HG02588 (cell line): ENCODE measurements at regions not wholly inside any gene's neighbourhood (a gene's known extent, or its start where the extent isn't known, plus 50 kb on each side); places are given as distances from the start of the nearest gene placed in this dataset.

Experiments
- ATAC-seq: cut with Tn5 transposase; IDR thresholded peaks from one replicate; pipeline ENCODE4 v1.9.1; 2021; ENCODE audit warnings: mild to moderate bottlenecking, moderate library complexity; ENCODE audit not compliant: unreplicated experiment

DNA sequence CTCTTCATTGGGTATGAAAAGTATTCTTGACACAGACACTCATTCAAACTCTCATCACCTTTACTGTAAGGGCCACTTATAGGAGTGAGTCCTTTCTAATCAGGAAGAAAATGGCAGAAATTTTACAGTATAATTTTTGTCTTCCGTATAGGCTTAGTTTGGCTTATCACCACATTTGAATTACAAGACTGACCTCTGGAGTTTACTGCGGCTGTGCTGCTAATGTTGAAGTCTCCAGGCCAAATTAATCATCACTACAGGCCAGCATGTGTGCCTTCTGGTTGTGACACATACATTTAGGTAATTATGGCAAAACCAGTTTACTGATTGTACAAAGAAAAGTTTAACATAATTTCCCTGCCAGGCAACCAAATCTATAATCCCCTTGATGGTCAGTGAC lies 753.6 kb upstream of the GCFC2 start:
- no peak for ATAC-seq

DNA sequence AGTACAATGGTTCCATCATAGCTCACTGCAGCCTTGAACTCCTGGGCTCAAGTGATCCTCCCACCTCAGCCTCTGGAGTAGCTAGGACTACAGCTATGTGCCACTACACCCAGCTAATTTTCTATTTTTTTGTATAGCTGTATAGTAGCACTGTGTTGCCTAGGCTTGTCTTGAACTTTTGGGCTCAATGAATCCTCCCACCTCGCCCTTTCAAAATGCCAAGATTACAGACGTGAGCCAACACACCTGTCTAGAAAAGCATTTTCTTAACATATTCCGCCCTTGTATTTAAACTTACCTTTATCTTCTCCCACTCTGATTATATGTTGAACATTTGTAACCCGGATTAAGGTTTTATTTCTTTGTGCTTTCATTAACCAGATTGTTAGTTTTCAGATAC lies 750.7 kb upstream of the GCFC2 start:
- no peak for ATAC-seq

DNA sequence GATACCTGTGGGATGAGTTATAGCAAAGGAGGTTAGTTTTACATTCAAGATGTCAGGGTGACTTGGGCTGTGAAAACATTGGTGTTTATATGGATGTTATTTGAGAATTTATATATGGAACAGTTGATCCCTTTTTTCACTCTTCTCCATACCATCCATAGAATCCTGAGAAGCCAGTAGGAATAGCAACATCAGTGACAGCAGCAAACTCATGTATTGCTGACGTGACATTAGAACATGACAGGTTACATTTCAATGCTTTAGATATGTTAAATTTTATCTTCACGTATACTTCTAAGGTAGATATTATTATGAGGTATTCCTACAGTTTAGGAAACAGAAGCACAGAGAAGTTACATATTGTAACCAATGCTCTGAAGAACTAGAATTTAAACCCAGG lies 745.2 kb upstream of the GCFC2 start:
- no peak for ATAC-seq

- ATAC-seq: no peak
These were observed 739.3 kb upstream of the GCFC2 start for GRCh38 chr2:76450024-76450475.

DNA sequence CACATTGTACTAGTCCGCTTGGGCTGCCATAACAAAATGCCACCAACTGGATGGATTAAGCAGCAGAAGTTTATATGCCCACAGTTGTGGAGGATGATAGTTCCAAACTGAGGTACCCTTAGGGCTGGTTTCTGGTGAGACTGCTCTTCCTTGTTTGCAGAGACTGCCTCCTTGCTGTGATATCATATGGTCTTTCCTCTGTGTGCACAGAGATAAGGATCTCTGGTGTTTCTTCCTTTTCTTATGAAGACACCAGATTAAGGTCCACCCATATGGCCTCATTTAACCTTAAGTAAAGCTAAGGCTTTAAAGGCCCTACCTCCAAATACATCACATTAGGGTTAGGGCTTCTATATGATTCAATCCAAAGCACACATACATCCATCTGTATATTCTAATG lies 738.2 kb upstream of the GCFC2 start:
- no peak for ATAC-seq

DNA sequence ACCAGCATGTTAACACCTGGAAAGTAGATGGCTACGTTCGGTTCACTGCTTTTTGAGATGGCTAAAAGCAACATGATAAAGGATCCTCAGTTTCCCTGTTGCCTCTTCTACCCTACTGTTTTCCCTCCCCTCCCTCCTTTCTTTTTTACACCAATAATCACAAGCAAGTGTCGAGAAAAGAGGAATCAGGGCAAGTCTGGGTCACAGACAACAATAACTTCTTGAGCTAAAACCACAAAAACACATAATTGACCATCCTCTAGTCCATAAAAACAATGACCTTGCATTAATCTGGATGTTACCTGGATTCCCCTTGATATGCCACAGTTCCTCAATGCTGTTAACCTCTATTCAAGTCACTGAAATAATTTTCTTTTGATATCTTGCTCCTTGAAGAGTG lies 736.6 kb upstream of the GCFC2 start:
- no peak for ATAC-seq

GRCh38 chr2:76446872-76447271 lies 736.2 kb upstream of the GCFC2 start:
- ATAC-seq: no peak

GRCh38 chr2:76445880-76446279 lies 735.2 kb upstream of the GCFC2 start:
- ATAC-seq: no peak

DNA sequence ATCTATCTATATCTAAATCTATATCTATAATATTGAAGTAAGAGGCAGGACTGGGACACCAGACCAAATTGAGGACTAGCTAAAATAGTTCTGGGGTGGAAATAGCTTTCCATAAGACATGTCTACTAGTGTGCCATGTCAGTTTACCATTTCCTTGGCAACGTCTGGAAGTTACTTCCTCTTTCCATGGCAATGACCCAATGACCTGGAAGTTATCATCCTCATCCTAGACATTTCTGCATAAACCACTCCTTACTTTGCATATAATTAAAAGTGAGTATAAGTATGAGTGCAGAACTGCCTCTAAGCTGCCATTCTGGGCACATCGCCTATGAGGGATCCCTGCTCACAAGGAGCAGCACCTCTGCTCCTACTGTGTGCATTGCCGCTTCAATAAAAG lies 734.0 kb upstream of the GCFC2 start:
- no peak for ATAC-seq

DNA sequence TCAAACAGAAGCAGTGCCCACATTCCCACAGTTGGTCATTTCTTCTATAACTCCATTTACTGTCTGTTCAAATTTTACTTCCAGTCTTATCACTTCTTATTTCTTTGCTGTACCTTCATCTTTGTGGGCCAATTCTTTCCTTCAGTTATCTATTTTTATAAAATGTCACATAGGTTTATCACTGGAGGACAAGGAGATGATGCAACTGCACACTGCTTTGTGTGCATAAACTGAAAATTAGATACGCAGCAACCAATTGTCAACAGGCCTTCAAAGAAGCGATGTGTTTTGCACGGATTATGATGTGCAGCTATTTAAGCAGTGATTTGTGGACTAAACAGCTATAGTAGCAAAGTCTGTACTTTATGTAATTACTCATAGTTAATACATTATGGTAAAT lies 726.8 kb upstream of the GCFC2 start:
- ATAC-seq: no peak

- ATAC-seq: no peak
These were observed 718.7 kb upstream of the GCFC2 start for GRCh38 chr2:76429374-76429773.

DNA sequence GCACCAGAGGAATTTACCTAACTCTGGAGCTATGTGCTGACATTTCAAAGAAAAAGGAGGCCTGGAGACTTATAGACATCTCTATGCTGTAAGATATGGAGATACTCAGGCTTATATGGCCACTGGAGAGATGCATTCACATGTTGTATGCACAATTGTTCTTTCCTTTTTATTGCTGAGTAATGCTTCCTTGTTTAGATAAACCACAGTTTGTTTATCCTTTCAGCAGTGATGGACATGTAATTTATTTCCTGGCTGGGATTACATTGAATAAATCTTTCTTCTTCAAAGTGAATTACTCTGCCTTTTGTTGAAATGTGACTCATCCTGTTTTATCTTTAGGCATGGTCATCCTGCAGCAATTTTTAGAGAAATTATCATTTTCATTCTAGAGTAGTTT lies 716.7 kb upstream of the GCFC2 start:
- ATAC-seq: no peak

- peak; percentile 62 for ATAC-seq
These were observed 705.1 kb upstream of the GCFC2 start for GRCh38 chr2:76415821-76416220.

DNA sequence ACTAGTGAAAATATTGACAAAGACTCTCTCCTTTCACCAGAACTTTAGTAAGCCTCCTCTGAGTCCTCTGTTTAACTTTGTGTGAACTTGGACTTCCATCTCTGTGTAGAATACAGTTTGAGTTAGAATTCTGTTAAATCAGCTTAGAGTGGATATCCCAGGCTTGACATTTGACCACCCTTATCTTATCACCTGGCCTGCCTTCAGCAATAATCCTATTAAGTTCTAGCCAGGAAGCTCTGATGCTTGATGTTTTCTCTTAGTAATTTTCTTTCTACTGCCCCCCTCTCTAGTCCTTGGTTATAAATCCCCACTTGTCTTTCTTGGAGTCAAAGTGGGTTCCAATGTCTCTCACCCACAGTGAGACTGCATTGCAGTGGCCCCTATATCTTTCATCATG lies 702.7 kb upstream of the GCFC2 start:
- ATAC-seq: no peak

GRCh38 chr2:76406134-76406855 lies 695.6 kb upstream of the GCFC2 start:
- ATAC-seq: no peak

DNA sequence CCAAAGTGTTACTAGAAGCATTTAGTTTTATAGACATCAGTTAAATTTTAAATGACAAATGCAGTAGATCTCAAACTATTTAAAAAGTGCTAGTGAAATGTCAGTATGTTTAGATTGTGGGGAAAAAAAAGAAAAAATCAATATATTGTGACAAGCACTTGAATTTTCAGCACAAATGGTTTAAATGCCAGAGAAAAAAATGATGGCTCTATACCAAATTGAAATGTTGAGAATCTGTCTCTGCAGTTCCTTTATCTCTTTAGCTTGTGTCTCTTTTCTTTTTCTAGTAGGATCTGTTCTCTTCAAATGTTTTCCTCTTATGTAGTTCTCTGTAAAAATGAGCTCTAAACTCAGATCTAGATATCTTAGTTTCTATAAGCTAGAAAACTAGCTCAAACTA lies 682.6 kb upstream of the GCFC2 start:
- no peak for ATAC-seq

- ATAC-seq: no peak
These were observed 681.0 kb upstream of the GCFC2 start for GRCh38 chr2:76391678-76392077.

- ATAC-seq: no peak
These were observed 676.6 kb upstream of the GCFC2 start for GRCh38 chr2:76387294-76387693.

- no peak for ATAC-seq
These were observed 675.2 kb upstream of the GCFC2 start for GRCh38 chr2:76385943-76386342.

DNA sequence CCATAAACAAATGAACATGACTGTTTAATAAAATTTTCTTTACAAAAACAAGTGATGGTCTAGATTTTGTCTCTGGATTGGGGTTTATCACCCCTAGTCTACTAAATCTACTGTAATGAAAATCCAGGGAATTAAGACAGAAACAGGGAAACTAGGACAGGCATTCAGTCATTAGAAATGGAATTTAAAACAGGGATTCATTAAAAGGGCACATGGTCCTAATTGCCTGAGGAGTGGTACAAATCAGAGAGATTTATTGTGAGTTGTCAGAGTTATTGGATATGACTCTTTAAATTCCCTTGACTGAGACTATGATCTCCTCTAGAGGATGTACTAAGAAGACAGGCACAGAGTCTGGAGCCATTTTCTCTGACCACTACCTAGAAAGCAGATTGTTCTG lies 670.9 kb upstream of the GCFC2 start:
- no peak for ATAC-seq

GRCh38 chr2:76378140-76378539 lies 667.4 kb upstream of the GCFC2 start:
- no peak for ATAC-seq

- ATAC-seq: no peak
These were observed 630.7 kb upstream of the GCFC2 start for GRCh38 chr2:76341439-76341838.

- ATAC-seq: no peak
These were observed 622.2 kb upstream of the GCFC2 start for GRCh38 chr2:76332871-76333270.
